WTC11 (cell line): ENCODE measurements at regions not wholly inside any gene's neighbourhood (a gene's known extent, or its start where the extent isn't known, plus 50 kb on each side); places are given as distances from the start of the nearest gene placed in this dataset.

Source experiments
- ATAC-seq: fragments of 200-7000 bp; cut with Tn5 transposase; 2 replicates; pipeline ENCODE4 v1.10.0; 2021; ENCODE audit warnings: mild to moderate bottlenecking, moderate library complexity
- CTCF ChIA-PET: fragments of 300-600 bp; sonication (Branson Sonifier 250); formaldehyde crosslinking; loops from one replicate; lab custom pipeline; 2021; ENCODE audit warnings: antibody characterized with exemption; lab: Charles Lee
- POLR2A ChIA-PET: fragments of 350-600 bp; sonication (Branson Sonifier 250); formaldehyde crosslinking; loops from one replicate; lab custom pipeline; 2021; ENCODE audit warnings: antibody characterized with exemption; lab: Charles Lee
- DNase-seq: peaks from one replicate; pipeline ENCODE4 v3.0.0; 2021; ENCODE audit warnings: low spot score
- H3K27ac Mint-ChIP-seq: 2 replicates; pipeline ENCODE4 v1.8.0; 2021; ENCODE audit warnings: mixed read lengths
- H3K27me3 Mint-ChIP-seq: 2 replicates; pipeline ENCODE4 v1.8.0; 2021; ENCODE audit warnings: low read depth, mild to moderate bottlenecking, moderate library complexity, mixed read lengths
- H3K36me3 Mint-ChIP-seq: 2 replicates; pipeline ENCODE4 v1.8.0; 2021; ENCODE audit warnings: mixed read lengths
- H3K4me1 Mint-ChIP-seq: 2 replicates; pipeline ENCODE4 v1.8.0; 2022; ENCODE audit warnings: mixed read lengths
- H3K4me3 Mint-ChIP-seq: 2 replicates; pipeline ENCODE4 v1.8.0; 2021; ENCODE audit warnings: mild to moderate bottlenecking, moderate library complexity, mixed read lengths
- H3K9me3 Mint-ChIP-seq: 2 replicates; pipeline ENCODE4 v1.8.0; 2021; ENCODE audit warnings: mixed read lengths
- AR ChIP-seq: fragments of 250-450 bp; sonication (Bioruptor Pico); IDR thresholded peaks from 2 replicates; pipeline ENCODE4 v1.9.0; 2021; ENCODE audit warnings: mild to moderate bottlenecking
- ELF4 ChIP-seq: sonication (generic); formaldehyde crosslinking; IDR thresholded peaks from 2 replicates; pipeline ENCODE4 v1.8.1; 2022; ENCODE audit warnings: low read depth, mild to moderate bottlenecking, moderate library complexity, missing genetic modification reagents
- EMX1 ChIP-seq: fragments of 250-450 bp; sonication (Bioruptor Pico); IDR thresholded peaks from 2 replicates; pipeline ENCODE4 v1.8.0; 2021; ENCODE audit warnings: mild to moderate bottlenecking
- ESRRA ChIP-seq: sonication (generic); formaldehyde crosslinking; IDR thresholded peaks from 2 replicates; pipeline ENCODE4 v1.8.1; 2022; ENCODE audit warnings: mild to moderate bottlenecking, missing genetic modification reagents, borderline replicate concordance
- FOXP4 ChIP-seq: sonication (generic); formaldehyde crosslinking; IDR thresholded peaks from 2 replicates; pipeline ENCODE4 v1.8.0; 2022; ENCODE audit warnings: mild to moderate bottlenecking, missing genetic modification reagents
- NR2C2 ChIP-seq: sonication (generic); formaldehyde crosslinking; IDR thresholded peaks from 2 replicates; pipeline ENCODE4 v1.8.0; 2022; ENCODE audit warnings: mild to moderate bottlenecking, missing genetic modification reagents
- PREB ChIP-seq: sonication (generic); formaldehyde crosslinking; IDR thresholded peaks from 2 replicates; pipeline ENCODE4 v1.8.1; 2022; ENCODE audit warnings: mild to moderate bottlenecking, missing genetic modification reagents, moderate library complexity, borderline replicate concordance
- PRRX2 ChIP-seq: fragments of 250-450 bp; sonication (Bioruptor Pico); IDR thresholded peaks from 2 replicates; pipeline ENCODE4 v1.8.0; 2021; ENCODE audit warnings: mild to moderate bottlenecking
- SMAD3 ChIP-seq: sonication (generic); formaldehyde crosslinking; IDR thresholded peaks from 2 replicates; pipeline ENCODE4 v1.8.0; 2022; ENCODE audit warnings: missing genetic modification reagents, mild to moderate bottlenecking, borderline replicate concordance
- STAT6 ChIP-seq: sonication (generic); formaldehyde crosslinking; conservative IDR thresholded peaks from 2 replicates; pipeline ENCODE4 v1.8.1; 2023; ENCODE audit warnings: mild to moderate bottlenecking, low read depth, missing genetic modification reagents, moderate library complexity
- ZBTB21 ChIP-seq: sonication (generic); formaldehyde crosslinking; IDR thresholded peaks from 2 replicates; pipeline ENCODE4 v1.8.1; 2023; ENCODE audit warnings: mild to moderate bottlenecking, missing genetic modification reagents, borderline replicate concordance
- ZNF281 ChIP-seq: sonication (generic); formaldehyde crosslinking; IDR thresholded peaks from 2 replicates; pipeline ENCODE4 v1.8.0; 2023; ENCODE audit warnings: mild to moderate bottlenecking, missing genetic modification reagents
- ZNF396 ChIP-seq: fragments of 250-450 bp; sonication (Bioruptor Pico); IDR thresholded peaks from 2 replicates; pipeline ENCODE4 v1.8.0; 2021; ENCODE audit warnings: mild to moderate bottlenecking, moderate library complexity, borderline replicate concordance
- ZSCAN18 ChIP-seq: fragments of 250-450 bp; sonication (Bioruptor Pico); IDR thresholded peaks from 2 replicates; pipeline ENCODE4 v2.1.2; 2022; ENCODE audit warnings: mild to moderate bottlenecking, moderate library complexity

- TF ChIP-seq ZBTB21 (CRISPR knock-in tag) = no peak
Measured at GRCh38 chr9:82234160-82234943, 245.8 kb downstream of the SPATA31D1 start (continued).

- Mint-ChIP-seq H3K27ac (no peak overlapping the region), H3K9me3 (peaks cover 48% of the 10 kb centered on the region)
- no peak for TF ChIP-seq ZNF281 (CRISPR knock-in tag)
- TF ChIP-seq PRRX2 (CRISPR knock-in tag) = no peak
- TF ChIP-seq STAT6 = no peak
- no peak for TF ChIP-seq ZNF396 (CRISPR knock-in tag)
- no peak for TF ChIP-seq SMAD3 (CRISPR knock-in tag)
- TF ChIP-seq AR (CRISPR knock-in tag) = no peak
- no peak for TF ChIP-seq NR2C2 (CRISPR knock-in tag)
- no peak for TF ChIP-seq EMX1 (CRISPR knock-in tag)
- no peak for TF ChIP-seq PREB
- no peak for TF ChIP-seq ZSCAN18 (CRISPR knock-in tag)
- TF ChIP-seq ESRRA (CRISPR knock-in tag) = no peak
- TF ChIP-seq FOXP4 (CRISPR knock-in tag) = no peak
- no peak for TF ChIP-seq ELF4 (CRISPR knock-in tag)
- TF ChIP-seq, all 79 proteins: peak for 0
- DNase-seq (no peak), ATAC-seq (no peak)
- POLR2A ChIA-PET = no interaction called here
- Mint-ChIP-seq H3K4me3 (no peak overlapping the region), H3K27me3 (no peaks in the 10 kb centered on the region), H3K4me1 (no peaks in the 10 kb centered on the region), H3K36me3 (peaks cover 21% of the 10 kb centered on the region)
- CTCF ChIA-PET = no interaction called here
Measured at GRCh38 chr9:82242285-82242963, 253.9 kb downstream of the SPATA31D1 start.
